ENCODE measurements at regions not wholly inside any gene's neighbourhood (a gene's known extent, or its start where the extent isn't known, plus 50 kb on each side); places are given as distances from the start of the nearest gene placed in this dataset.

DNA sequence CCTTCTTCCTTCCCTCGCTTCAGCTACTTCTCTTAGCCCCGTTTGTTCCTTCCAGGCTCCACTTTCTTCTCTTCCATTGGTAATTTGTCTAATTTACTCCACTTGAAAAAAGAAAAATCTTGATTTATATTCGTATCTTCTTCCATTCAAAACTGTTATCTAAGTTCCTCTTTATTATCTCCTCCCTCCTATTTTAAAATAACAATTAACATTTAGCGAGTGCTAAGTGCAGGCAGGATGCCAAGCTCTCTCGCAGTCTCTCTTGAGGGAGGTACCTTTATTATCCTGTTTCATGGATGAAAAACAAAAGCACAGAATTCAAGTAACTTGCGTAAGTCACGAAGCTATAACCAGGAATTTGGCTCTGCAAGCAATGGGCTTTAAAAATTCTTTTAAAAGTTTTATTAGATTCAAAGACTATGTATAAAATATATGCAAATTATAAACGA lies 418.9 kb upstream of the NAALADL2 start:
- TF ChIP-seq CTCF (IDR thresholded peaks at IDR 0.05) (no peak), POLR2A (IDR thresholded peaks at IDR 0.05) (no peak)

Data from tibial nerve (tissue), 3 donors.